WTC11 (cell line): ENCODE measurements at regions not wholly inside any gene's neighbourhood (a gene's known extent, or its start where the extent isn't known, plus 50 kb on each side); places are given as distances from the start of the nearest gene placed in this dataset.

ENCODE experiments used
- ATAC-seq: fragments of 200-7000 bp; cut with Tn5 transposase; 2 replicates; pipeline ENCODE4 v1.10.0; 2021; ENCODE audit warnings: mild to moderate bottlenecking, moderate library complexity
- CTCF ChIA-PET: fragments of 300-600 bp; sonication (Branson Sonifier 250); formaldehyde crosslinking; loops from one replicate; lab custom pipeline; 2021; ENCODE audit warnings: antibody characterized with exemption; lab: Charles Lee
- POLR2A ChIA-PET: fragments of 350-600 bp; sonication (Branson Sonifier 250); formaldehyde crosslinking; loops from one replicate; lab custom pipeline; 2021; ENCODE audit warnings: antibody characterized with exemption; lab: Charles Lee
- DNase-seq: peaks from one replicate; pipeline ENCODE4 v3.0.0; 2021; ENCODE audit warnings: low spot score
- H3K27ac Mint-ChIP-seq: 2 replicates; pipeline ENCODE4 v1.8.0; 2021; ENCODE audit warnings: mixed read lengths
- H3K27me3 Mint-ChIP-seq: 2 replicates; pipeline ENCODE4 v1.8.0; 2021; ENCODE audit warnings: low read depth, mild to moderate bottlenecking, moderate library complexity, mixed read lengths
- H3K36me3 Mint-ChIP-seq: 2 replicates; pipeline ENCODE4 v1.8.0; 2021; ENCODE audit warnings: mixed read lengths
- H3K4me1 Mint-ChIP-seq: 2 replicates; pipeline ENCODE4 v1.8.0; 2022; ENCODE audit warnings: mixed read lengths
- H3K4me3 Mint-ChIP-seq: 2 replicates; pipeline ENCODE4 v1.8.0; 2021; ENCODE audit warnings: mild to moderate bottlenecking, moderate library complexity, mixed read lengths
- H3K9me3 Mint-ChIP-seq: 2 replicates; pipeline ENCODE4 v1.8.0; 2021; ENCODE audit warnings: mixed read lengths
- CBFB ChIP-seq: sonication (generic); formaldehyde crosslinking; IDR thresholded peaks from 2 replicates; pipeline ENCODE4 v1.8.1; 2022; ENCODE audit warnings: mild to moderate bottlenecking, low read depth, missing genetic modification reagents
- CREM ChIP-seq: sonication (generic); formaldehyde crosslinking; IDR thresholded peaks from 2 replicates; pipeline ENCODE4 v1.8.1; 2022; ENCODE audit warnings: mild to moderate bottlenecking, missing genetic modification reagents, moderate library complexity
- ELF4 ChIP-seq: sonication (generic); formaldehyde crosslinking; IDR thresholded peaks from 2 replicates; pipeline ENCODE4 v1.8.1; 2022; ENCODE audit warnings: low read depth, mild to moderate bottlenecking, moderate library complexity, missing genetic modification reagents
- FOXK1 ChIP-seq: sonication (generic); formaldehyde crosslinking; IDR thresholded peaks from 2 replicates; pipeline ENCODE4 v1.8.0; 2022; ENCODE audit warnings: mild to moderate bottlenecking, moderate library complexity, missing genetic modification reagents
- GABPB1 ChIP-seq: sonication (generic); formaldehyde crosslinking; IDR thresholded peaks from 2 replicates; pipeline ENCODE4 v1.8.1; 2023; ENCODE audit warnings: mild to moderate bottlenecking, missing genetic modification reagents
- HMGA2 ChIP-seq: fragments of 250-450 bp; sonication (Bioruptor Pico); IDR thresholded peaks from 2 replicates; pipeline ENCODE4 v1.4.0; 2021; ENCODE audit warnings: mild to moderate bottlenecking, moderate library complexity
- IRF2 ChIP-seq: sonication (generic); formaldehyde crosslinking; IDR thresholded peaks from 2 replicates; pipeline ENCODE4 v1.8.0; 2022; ENCODE audit warnings: low read depth, missing genetic modification reagents, borderline replicate concordance
- MAX ChIP-seq: sonication (generic); formaldehyde crosslinking; IDR thresholded peaks from 2 replicates; pipeline ENCODE4 v1.8.0; 2022; ENCODE audit warnings: mild to moderate bottlenecking, missing genetic modification reagents
- MLX ChIP-seq: sonication (generic); formaldehyde crosslinking; IDR thresholded peaks from 2 replicates; pipeline ENCODE4 v1.8.1; 2023; ENCODE audit warnings: mild to moderate bottlenecking, missing genetic modification reagents, moderate library complexity
- NFATC4 ChIP-seq: fragments of 250-450 bp; sonication (Bioruptor Pico); IDR thresholded peaks from 2 replicates; pipeline ENCODE4 v1.9.0; 2021; ENCODE audit warnings: mild to moderate bottlenecking
- NFYB ChIP-seq: sonication (generic); formaldehyde crosslinking; conservative IDR thresholded peaks from 2 replicates; pipeline ENCODE4 v1.8.0; 2022; ENCODE audit warnings: low read depth, missing genetic modification reagents
- NR1H2 ChIP-seq: sonication (generic); formaldehyde crosslinking; IDR thresholded peaks from 2 replicates; pipeline ENCODE4 v1.9.0; 2021; ENCODE audit warnings: mild to moderate bottlenecking, moderate library complexity, missing genetic modification reagents
- NR3C1 ChIP-seq: sonication (generic); formaldehyde crosslinking; conservative IDR thresholded peaks from 2 replicates; pipeline ENCODE4 v1.8.1; 2023; ENCODE audit warnings: low read depth, mild to moderate bottlenecking, missing genetic modification reagents
- RORB ChIP-seq: fragments of 250-450 bp; sonication (Bioruptor Pico); IDR thresholded peaks from 2 replicates; pipeline ENCODE4 v1.9.0; 2021; ENCODE audit warnings: mild to moderate bottlenecking
- SMAD4 ChIP-seq: sonication (generic); formaldehyde crosslinking; IDR thresholded peaks from 2 replicates; pipeline ENCODE4 v1.8.0; 2022; ENCODE audit warnings: mild to moderate bottlenecking, missing genetic modification reagents
- TCF7 ChIP-seq: sonication (generic); formaldehyde crosslinking; IDR thresholded peaks from 2 replicates; pipeline ENCODE4 v1.8.0; 2022; ENCODE audit warnings: mild to moderate bottlenecking, low read depth, missing genetic modification reagents, moderate library complexity
- TEAD1 ChIP-seq: sonication (generic); formaldehyde crosslinking; IDR thresholded peaks from 2 replicates; pipeline ENCODE4 v1.8.0; 2022; ENCODE audit warnings: mild to moderate bottlenecking, missing genetic modification reagents
- TEAD4 ChIP-seq: sonication (generic); formaldehyde crosslinking; IDR thresholded peaks from 2 replicates; pipeline ENCODE4 v1.8.0; 2022; ENCODE audit warnings: mild to moderate bottlenecking, missing genetic modification reagents
- ZNF219 ChIP-seq: sonication (generic); formaldehyde crosslinking; IDR thresholded peaks from 2 replicates; pipeline ENCODE4 v1.8.0; 2023; ENCODE audit warnings: missing genetic modification reagents, mild to moderate bottlenecking, borderline replicate concordance
- TF ChIP-seq, protein P1 (sequence below): sonication (generic); formaldehyde crosslinking; IDR thresholded peaks from 2 replicates; pipeline ENCODE4 v1.8.0; 2023; ENCODE audit warnings: mild to moderate bottlenecking, missing genetic modification reagents
- TF ChIP-seq, protein P2 (sequence below): sonication (generic); formaldehyde crosslinking; IDR thresholded peaks from 2 replicates; pipeline ENCODE4 v1.8.0; 2022; ENCODE audit warnings: mild to moderate bottlenecking, missing genetic modification reagents
- TF ChIP-seq, protein P3 (sequence below): sonication (generic); formaldehyde crosslinking; IDR thresholded peaks from 2 replicates; pipeline ENCODE4 v1.8.1; 2022; ENCODE audit warnings: low read depth, mild to moderate bottlenecking, moderate library complexity, missing genetic modification reagents, borderline replicate concordance
- TF ChIP-seq, protein P4 (sequence below): sonication (generic); formaldehyde crosslinking; IDR thresholded peaks from 2 replicates; pipeline ENCODE4 v1.8.1; 2022; ENCODE audit warnings: mild to moderate bottlenecking, moderate library complexity, missing genetic modification reagents
- TF ChIP-seq, protein P5 (sequence below): sonication (generic); formaldehyde crosslinking; IDR thresholded peaks from 2 replicates; pipeline ENCODE4 v1.8.0; 2022; ENCODE audit warnings: mild to moderate bottlenecking, missing genetic modification reagents
- TF ChIP-seq, protein P6 (sequence below): fragments of 250-450 bp; sonication (Bioruptor Pico); IDR thresholded peaks from 2 replicates; pipeline ENCODE4 v1.9.0; 2021; ENCODE audit warnings: mild to moderate bottlenecking
- TF ChIP-seq, protein P7 (sequence below): sonication (generic); formaldehyde crosslinking; IDR thresholded peaks from 2 replicates; pipeline ENCODE4 v1.8.1; 2023; ENCODE audit warnings: mild to moderate bottlenecking, missing genetic modification reagents

DNA sequence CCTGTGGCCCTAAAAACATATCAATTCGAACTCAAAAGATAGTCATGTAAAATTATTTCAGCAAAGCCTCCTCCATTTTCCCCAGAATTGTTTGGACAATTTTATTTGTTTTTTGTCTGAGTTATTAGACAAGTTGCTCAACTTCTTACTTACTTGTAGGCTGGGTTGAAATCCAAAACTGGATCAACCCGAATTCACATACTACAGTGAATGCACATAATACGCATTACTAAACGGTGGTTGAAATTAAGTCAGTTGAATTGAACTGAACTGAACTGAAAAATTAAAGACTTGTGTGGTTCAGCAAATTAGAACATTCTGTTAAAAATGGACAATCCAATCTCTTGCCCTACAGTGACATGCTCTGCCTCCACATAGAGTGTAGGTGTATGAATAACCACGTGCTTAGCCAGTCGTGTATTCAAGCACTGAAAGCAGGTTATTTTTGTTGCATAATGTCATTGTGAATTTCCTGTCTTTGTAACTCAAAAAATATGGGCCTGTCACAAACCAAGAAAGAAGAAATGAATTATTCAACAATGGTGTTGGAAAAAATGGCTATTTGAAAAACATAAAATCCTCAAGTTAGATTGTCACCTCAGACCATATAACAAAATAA lies 441.0 kb downstream of the TXNL1 start:
- H3K36me3 Mint-ChIP-seq = no peaks in the 10 kb centered on the region
- no peak overlapping the region for H3K4me3 Mint-ChIP-seq
- no peak for ATAC-seq
- H3K4me1 Mint-ChIP-seq = no peaks in the 10 kb centered on the region
- TF ChIP-seq, protein P1, sequence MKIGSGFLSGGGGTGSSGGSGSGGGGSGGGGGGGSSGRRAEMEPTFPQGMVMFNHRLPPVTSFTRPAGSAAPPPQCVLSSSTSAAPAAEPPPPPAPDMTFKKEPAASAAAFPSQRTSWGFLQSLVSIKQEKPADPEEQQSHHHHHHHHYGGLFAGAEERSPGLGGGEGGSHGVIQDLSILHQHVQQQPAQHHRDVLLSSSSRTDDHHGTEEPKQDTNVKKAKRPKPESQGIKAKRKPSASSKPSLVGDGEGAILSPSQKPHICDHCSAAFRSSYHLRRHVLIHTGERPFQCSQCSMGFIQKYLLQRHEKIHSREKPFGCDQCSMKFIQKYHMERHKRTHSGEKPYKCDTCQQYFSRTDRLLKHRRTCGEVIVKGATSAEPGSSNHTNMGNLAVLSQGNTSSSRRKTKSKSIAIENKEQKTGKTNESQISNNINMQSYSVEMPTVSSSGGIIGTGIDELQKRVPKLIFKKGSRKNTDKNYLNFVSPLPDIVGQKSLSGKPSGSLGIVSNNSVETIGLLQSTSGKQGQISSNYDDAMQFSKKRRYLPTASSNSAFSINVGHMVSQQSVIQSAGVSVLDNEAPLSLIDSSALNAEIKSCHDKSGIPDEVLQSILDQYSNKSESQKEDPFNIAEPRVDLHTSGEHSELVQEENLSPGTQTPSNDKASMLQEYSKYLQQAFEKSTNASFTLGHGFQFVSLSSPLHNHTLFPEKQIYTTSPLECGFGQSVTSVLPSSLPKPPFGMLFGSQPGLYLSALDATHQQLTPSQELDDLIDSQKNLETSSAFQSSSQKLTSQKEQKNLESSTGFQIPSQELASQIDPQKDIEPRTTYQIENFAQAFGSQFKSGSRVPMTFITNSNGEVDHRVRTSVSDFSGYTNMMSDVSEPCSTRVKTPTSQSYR = no peak
- TF ChIP-seq, protein P2, sequence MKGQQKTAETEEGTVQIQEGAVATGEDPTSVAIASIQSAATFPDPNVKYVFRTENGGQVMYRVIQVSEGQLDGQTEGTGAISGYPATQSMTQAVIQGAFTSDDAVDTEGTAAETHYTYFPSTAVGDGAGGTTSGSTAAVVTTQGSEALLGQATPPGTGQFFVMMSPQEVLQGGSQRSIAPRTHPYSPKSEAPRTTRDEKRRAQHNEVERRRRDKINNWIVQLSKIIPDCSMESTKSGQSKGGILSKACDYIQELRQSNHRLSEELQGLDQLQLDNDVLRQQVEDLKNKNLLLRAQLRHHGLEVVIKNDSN (CRISPR knock-in tag) = no peak
- TF ChIP-seq NR3C1 (no peak), CBFB (CRISPR knock-in tag) (no peak), TCF7 (CRISPR knock-in tag) (no peak), ELF4 (CRISPR knock-in tag) (no peak), IRF2 (CRISPR knock-in tag) (no peak), TEAD4 (no peak), HMGA2 (CRISPR knock-in tag) (no peak), NFYB (CRISPR knock-in tag) (no peak), NFATC4 (CRISPR knock-in tag) (no peak)
- TF ChIP-seq, protein P3, sequence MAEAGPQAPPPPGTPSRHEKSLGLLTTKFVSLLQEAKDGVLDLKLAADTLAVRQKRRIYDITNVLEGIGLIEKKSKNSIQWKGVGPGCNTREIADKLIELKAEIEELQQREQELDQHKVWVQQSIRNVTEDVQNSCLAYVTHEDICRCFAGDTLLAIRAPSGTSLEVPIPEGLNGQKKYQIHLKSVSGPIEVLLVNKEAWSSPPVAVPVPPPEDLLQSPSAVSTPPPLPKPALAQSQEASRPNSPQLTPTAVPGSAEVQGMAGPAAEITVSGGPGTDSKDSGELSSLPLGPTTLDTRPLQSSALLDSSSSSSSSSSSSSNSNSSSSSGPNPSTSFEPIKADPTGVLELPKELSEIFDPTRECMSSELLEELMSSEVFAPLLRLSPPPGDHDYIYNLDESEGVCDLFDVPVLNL = no peak
- TF ChIP-seq, protein P4, sequence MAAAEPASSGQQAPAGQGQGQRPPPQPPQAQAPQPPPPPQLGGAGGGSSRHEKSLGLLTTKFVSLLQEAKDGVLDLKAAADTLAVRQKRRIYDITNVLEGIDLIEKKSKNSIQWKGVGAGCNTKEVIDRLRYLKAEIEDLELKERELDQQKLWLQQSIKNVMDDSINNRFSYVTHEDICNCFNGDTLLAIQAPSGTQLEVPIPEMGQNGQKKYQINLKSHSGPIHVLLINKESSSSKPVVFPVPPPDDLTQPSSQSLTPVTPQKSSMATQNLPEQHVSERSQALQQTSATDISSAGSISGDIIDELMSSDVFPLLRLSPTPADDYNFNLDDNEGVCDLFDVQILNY (CRISPR knock-in tag) = no peak
- TF ChIP-seq, protein P5, sequence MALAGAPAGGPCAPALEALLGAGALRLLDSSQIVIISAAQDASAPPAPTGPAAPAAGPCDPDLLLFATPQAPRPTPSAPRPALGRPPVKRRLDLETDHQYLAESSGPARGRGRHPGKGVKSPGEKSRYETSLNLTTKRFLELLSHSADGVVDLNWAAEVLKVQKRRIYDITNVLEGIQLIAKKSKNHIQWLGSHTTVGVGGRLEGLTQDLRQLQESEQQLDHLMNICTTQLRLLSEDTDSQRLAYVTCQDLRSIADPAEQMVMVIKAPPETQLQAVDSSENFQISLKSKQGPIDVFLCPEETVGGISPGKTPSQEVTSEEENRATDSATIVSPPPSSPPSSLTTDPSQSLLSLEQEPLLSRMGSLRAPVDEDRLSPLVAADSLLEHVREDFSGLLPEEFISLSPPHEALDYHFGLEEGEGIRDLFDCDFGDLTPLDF (CRISPR knock-in tag) = no peak
- no peaks in the 10 kb centered on the region for H3K9me3 Mint-ChIP-seq
- ChIA-PET POLR2A (no interaction called here), CTCF (no interaction called here)
- H3K27me3 Mint-ChIP-seq = no peaks in the 10 kb centered on the region
- no peak overlapping the region for H3K27ac Mint-ChIP-seq
- no peak for DNase-seq

- Mint-ChIP-seq H3K27ac (no peak overlapping the region), H3K36me3 (no peaks in the 10 kb centered on the region), H3K4me1 (no peaks in the 10 kb centered on the region), H3K9me3 (no peaks in the 10 kb centered on the region), H3K4me3 (no peak overlapping the region), H3K27me3 (no peaks in the 10 kb centered on the region)
- no peak for ATAC-seq
- POLR2A ChIA-PET = no interaction called here
- CTCF ChIA-PET = no interaction called here
- DNase-seq = no peak
- TF ChIP-seq NR1H2 (CRISPR knock-in tag) = no peak
- TF ChIP-seq, protein P6, sequence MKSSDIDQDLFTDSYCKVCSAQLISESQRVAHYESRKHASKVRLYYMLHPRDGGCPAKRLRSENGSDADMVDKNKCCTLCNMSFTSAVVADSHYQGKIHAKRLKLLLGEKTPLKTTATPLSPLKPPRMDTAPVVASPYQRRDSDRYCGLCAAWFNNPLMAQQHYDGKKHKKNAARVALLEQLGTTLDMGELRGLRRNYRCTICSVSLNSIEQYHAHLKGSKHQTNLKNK (CRISPR knock-in tag) = no peak
- TF ChIP-seq GABPB1 (CRISPR knock-in tag) = no peak
- no peak for TF ChIP-seq RORB (CRISPR knock-in tag)
- no peak for TF ChIP-seq SMAD4 (CRISPR knock-in tag)
- no peak for TF ChIP-seq TEAD1
- no peak for TF ChIP-seq TEAD4
- TF ChIP-seq, protein P7, sequence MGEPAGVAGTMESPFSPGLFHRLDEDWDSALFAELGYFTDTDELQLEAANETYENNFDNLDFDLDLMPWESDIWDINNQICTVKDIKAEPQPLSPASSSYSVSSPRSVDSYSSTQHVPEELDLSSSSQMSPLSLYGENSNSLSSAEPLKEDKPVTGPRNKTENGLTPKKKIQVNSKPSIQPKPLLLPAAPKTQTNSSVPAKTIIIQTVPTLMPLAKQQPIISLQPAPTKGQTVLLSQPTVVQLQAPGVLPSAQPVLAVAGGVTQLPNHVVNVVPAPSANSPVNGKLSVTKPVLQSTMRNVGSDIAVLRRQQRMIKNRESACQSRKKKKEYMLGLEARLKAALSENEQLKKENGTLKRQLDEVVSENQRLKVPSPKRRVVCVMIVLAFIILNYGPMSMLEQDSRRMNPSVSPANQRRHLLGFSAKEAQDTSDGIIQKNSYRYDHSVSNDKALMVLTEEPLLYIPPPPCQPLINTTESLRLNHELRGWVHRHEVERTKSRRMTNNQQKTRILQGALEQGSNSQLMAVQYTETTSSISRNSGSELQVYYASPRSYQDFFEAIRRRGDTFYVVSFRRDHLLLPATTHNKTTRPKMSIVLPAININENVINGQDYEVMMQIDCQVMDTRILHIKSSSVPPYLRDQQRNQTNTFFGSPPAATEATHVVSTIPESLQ (CRISPR knock-in tag) = no peak
- no peak for TF ChIP-seq CREM (CRISPR knock-in tag)
- TF ChIP-seq ZNF219 (CRISPR knock-in tag) = no peak
- no peak for TF ChIP-seq MLX (CRISPR knock-in tag)
- TF ChIP-seq CBFB (CRISPR knock-in tag) = no peak
- no peak for TF ChIP-seq MAX (CRISPR knock-in tag)
- TF ChIP-seq FOXK1 (CRISPR knock-in tag) = no peak
Measured at GRCh38 chr18:56196495-56197225, 441.7 kb downstream of the TXNL1 start.
